ENCODE measurements at regions not wholly inside any gene's neighbourhood (a gene's known extent, or its start where the extent isn't known, plus 50 kb on each side); places are given as distances from the start of the nearest gene placed in this dataset.
"Not testable (repeated sequence)": the region's sequence is repeated elsewhere in the genome, so short reads cannot be mapped to it uniquely, and the experiment has no call there.

GRCh38 chr15:87702270-87702669 is 554.3 kb downstream of the NTRK3 start:
- Histone ChIP-seq H3K4me3 (ENCODE audit: low read length) (no peak overlapping the region), H3K9me3 (replicated peaks; ENCODE audit: low read length) (no peaks in the 10 kb centered on the region), H3K27me3 (ENCODE audit: control insufficient read depth, insufficient read depth, low read length) (peaks cover 12% of the 10 kb centered on the region)

GRCh38 chr15:87698467-87698866 is 558.1 kb downstream of the NTRK3 start:
- not testable (repeated sequence) for H3K9ac ChIP-seq (ENCODE audit: low read depth, low read length); H3K27me3 ChIP-seq (ENCODE audit: control insufficient read depth, insufficient read depth, low read length); H3K4me3 ChIP-seq (ENCODE audit: low read length); H3K4me2 ChIP-seq (ENCODE audit: low read length); H3K4me1 ChIP-seq (ENCODE audit: control insufficient read depth, insufficient read depth, low read length); H3K36me3 ChIP-seq (ENCODE audit: insufficient read depth, low read length); H3K9me3 ChIP-seq (replicated peaks; ENCODE audit: low read length)

More at GRCh38 chr15:87702270-87702669, 554.3 kb downstream of the NTRK3 start:
- Histone ChIP-seq H3K4me1 (ENCODE audit: control insufficient read depth, insufficient read depth, low read length) (no peaks in the 10 kb centered on the region), H3K36me3 (ENCODE audit: insufficient read depth, low read length) (no peaks in the 10 kb centered on the region), H3K4me2 (ENCODE audit: low read length) (no peak overlapping the region), H3K9ac (ENCODE audit: low read depth, low read length) (no peak overlapping the region)

- H3K4me2 ChIP-seq (ENCODE audit: low read length): no peak overlapping the region
- no peaks in the 10 kb centered on the region for H3K36me3 ChIP-seq (ENCODE audit: insufficient read depth, low read length)
- no peaks in the 10 kb centered on the region for H3K4me1 ChIP-seq (ENCODE audit: control insufficient read depth, insufficient read depth, low read length)
- H3K9ac ChIP-seq (ENCODE audit: low read depth, low read length): no peak overlapping the region
- no peaks in the 10 kb centered on the region for H3K27me3 ChIP-seq (ENCODE audit: control insufficient read depth, insufficient read depth, low read length)
- H3K4me3 ChIP-seq (ENCODE audit: low read length): no peak overlapping the region
- H3K9me3 ChIP-seq (replicated peaks; ENCODE audit: low read length): no peaks in the 10 kb centered on the region
These were observed 566.8 kb downstream of the NTRK3 start for GRCh38 chr15:87689716-87690115.

GRCh38 chr15:87687523-87687870 is 569.0 kb downstream of the NTRK3 start:
- no peaks in the 10 kb centered on the region for H3K9me3 ChIP-seq (replicated peaks; ENCODE audit: low read length)
- H3K4me2 ChIP-seq (ENCODE audit: low read length): no peak overlapping the region
- H3K9ac ChIP-seq (ENCODE audit: low read depth, low read length): no peak overlapping the region
- H3K27me3 ChIP-seq (ENCODE audit: control insufficient read depth, insufficient read depth, low read length): peaks cover 2% of the 10 kb centered on the region
- no peak overlapping the region for H3K4me3 ChIP-seq (ENCODE audit: low read length)
- H3K4me1 ChIP-seq (ENCODE audit: control insufficient read depth, insufficient read depth, low read length): no peaks in the 10 kb centered on the region
- no peaks in the 10 kb centered on the region for H3K36me3 ChIP-seq (ENCODE audit: insufficient read depth, low read length)

GRCh38 chr15:87686841-87687522 is 569.6 kb downstream of the NTRK3 start:
- Histone ChIP-seq H3K4me3 (ENCODE audit: low read length) (no peak overlapping the region), H3K9me3 (replicated peaks; ENCODE audit: low read length) (no peaks in the 10 kb centered on the region), H3K4me2 (ENCODE audit: low read length) (no peak overlapping the region), H3K36me3 (ENCODE audit: insufficient read depth, low read length) (no peaks in the 10 kb centered on the region), H3K27me3 (ENCODE audit: control insufficient read depth, insufficient read depth, low read length) (peaks cover 4% of the 10 kb centered on the region), H3K4me1 (ENCODE audit: control insufficient read depth, insufficient read depth, low read length) (no peaks in the 10 kb centered on the region), H3K9ac (ENCODE audit: low read depth, low read length) (no peak overlapping the region)

GRCh38 chr15:87686339-87686738 is 570.2 kb downstream of the NTRK3 start:
- Histone ChIP-seq H3K4me3 (ENCODE audit: low read length) (no peak overlapping the region), H3K27me3 (ENCODE audit: control insufficient read depth, insufficient read depth, low read length) (peaks cover 4% of the 10 kb centered on the region), H3K4me2 (ENCODE audit: low read length) (no peak overlapping the region), H3K9ac (ENCODE audit: low read depth, low read length) (no peak overlapping the region), H3K36me3 (ENCODE audit: insufficient read depth, low read length) (no peaks in the 10 kb centered on the region), H3K4me1 (ENCODE audit: control insufficient read depth, insufficient read depth, low read length) (no peaks in the 10 kb centered on the region), H3K9me3 (replicated peaks; ENCODE audit: low read length) (no peaks in the 10 kb centered on the region)

- H3K36me3 ChIP-seq (ENCODE audit: insufficient read depth, low read length): no peaks in the 10 kb centered on the region
- no peak overlapping the region for H3K4me3 ChIP-seq (ENCODE audit: low read length)
- no peaks in the 10 kb centered on the region for H3K9me3 ChIP-seq (replicated peaks; ENCODE audit: low read length)
- H3K27me3 ChIP-seq (ENCODE audit: control insufficient read depth, insufficient read depth, low read length): peaks cover 4% of the 10 kb centered on the region
- H3K4me1 ChIP-seq (ENCODE audit: control insufficient read depth, insufficient read depth, low read length): no peaks in the 10 kb centered on the region
- H3K4me2 ChIP-seq (ENCODE audit: low read length): no peak overlapping the region
- H3K9ac ChIP-seq (ENCODE audit: low read depth, low read length): no peak overlapping the region
These were observed 574.0 kb downstream of the NTRK3 start for GRCh38 chr15:87682527-87682926.

GRCh38 chr15:87681104-87681503 is 575.4 kb downstream of the NTRK3 start:
- Histone ChIP-seq H3K4me2 (ENCODE audit: low read length) (no peak overlapping the region), H3K9me3 (replicated peaks; ENCODE audit: low read length) (no peaks in the 10 kb centered on the region), H3K4me1 (ENCODE audit: control insufficient read depth, insufficient read depth, low read length) (no peaks in the 10 kb centered on the region), H3K4me3 (ENCODE audit: low read length) (no peak overlapping the region), H3K36me3 (ENCODE audit: insufficient read depth, low read length) (no peaks in the 10 kb centered on the region), H3K27me3 (ENCODE audit: control insufficient read depth, insufficient read depth, low read length) (peaks cover 4% of the 10 kb centered on the region), H3K9ac (ENCODE audit: low read depth, low read length) (no peak overlapping the region)

GRCh38 chr15:87680208-87680607 is 576.3 kb downstream of the NTRK3 start:
- Histone ChIP-seq H3K9ac (ENCODE audit: low read depth, low read length) (no peak overlapping the region), H3K36me3 (ENCODE audit: insufficient read depth, low read length) (no peaks in the 10 kb centered on the region), H3K4me3 (ENCODE audit: low read length) (no peak overlapping the region), H3K4me1 (ENCODE audit: control insufficient read depth, insufficient read depth, low read length) (no peaks in the 10 kb centered on the region), H3K4me2 (ENCODE audit: low read length) (no peak overlapping the region), H3K9me3 (replicated peaks; ENCODE audit: low read length) (no peaks in the 10 kb centered on the region), H3K27me3 (ENCODE audit: control insufficient read depth, insufficient read depth, low read length) (peaks cover 4% of the 10 kb centered on the region)

- Histone ChIP-seq H3K4me2 (ENCODE audit: low read length) (no peak overlapping the region), H3K27me3 (ENCODE audit: control insufficient read depth, insufficient read depth, low read length) (no peaks in the 10 kb centered on the region), H3K9me3 (replicated peaks; ENCODE audit: low read length) (no peaks in the 10 kb centered on the region), H3K4me1 (ENCODE audit: control insufficient read depth, insufficient read depth, low read length) (no peaks in the 10 kb centered on the region), H3K36me3 (ENCODE audit: insufficient read depth, low read length) (no peaks in the 10 kb centered on the region), H3K4me3 (ENCODE audit: low read length) (no peak overlapping the region), H3K9ac (ENCODE audit: low read depth, low read length) (no peak overlapping the region)
These were observed 581.3 kb downstream of the NTRK3 start for GRCh38 chr15:87675271-87675670.

- no peaks in the 10 kb centered on the region for H3K9me3 ChIP-seq (replicated peaks; ENCODE audit: low read length)
- no peak overlapping the region for H3K4me3 ChIP-seq (ENCODE audit: low read length)
- H3K27me3 ChIP-seq (ENCODE audit: control insufficient read depth, insufficient read depth, low read length): no peaks in the 10 kb centered on the region
- H3K4me1 ChIP-seq (ENCODE audit: control insufficient read depth, insufficient read depth, low read length): no peaks in the 10 kb centered on the region
- no peaks in the 10 kb centered on the region for H3K36me3 ChIP-seq (ENCODE audit: insufficient read depth, low read length)
- no peak overlapping the region for H3K4me2 ChIP-seq (ENCODE audit: low read length)
- H3K9ac ChIP-seq (ENCODE audit: low read depth, low read length): no peak overlapping the region
These were observed 583.9 kb downstream of the NTRK3 start for GRCh38 chr15:87672309-87673288.

Data from skeletal muscle satellite cell (primary cell).